Mucosa of descending colon (tissue), 3 donors: ENCODE measurements at regions not wholly inside any gene's neighbourhood (a gene's known extent, or its start where the extent isn't known, plus 50 kb on each side); places are given as distances from the start of the nearest gene placed in this dataset.
"Not testable (repeated sequence)": the region's sequence is repeated elsewhere in the genome, so short reads cannot be mapped to it uniquely, and the experiment has no call there.

ENCODE experiments used
- ATAC-seq: fragments of 200-7000 bp; cut with Tn5 transposase; one replicate; pipeline ENCODE4 v1.9.1; 2020; ENCODE audit warnings: mild to moderate bottlenecking, moderate library complexity
- DNase-seq, 3 donors: peaks; one replicate each; pipeline ENCODE4 v3.0.0-alpha.2; 2020
- H3K36me3 ChIP-seq: fragments of 200-600 bp; one replicate; pipeline ENCODE4 v1.8.0; 2021; ENCODE audit warnings: low read depth, mild to moderate bottlenecking
- H3K4me1 ChIP-seq: fragments of 200-600 bp; one replicate; pipeline ENCODE4 v1.8.0; 2021; ENCODE audit warnings: low read depth, mild to moderate bottlenecking
- H3K4me3 ChIP-seq: fragments of 200-600 bp; one replicate; pipeline ENCODE4 v1.8.0; 2021; ENCODE audit warnings: mild to moderate bottlenecking
- H3K9me3 ChIP-seq: fragments of 200-600 bp; one replicate; pipeline ENCODE4 v1.8.0; 2021; ENCODE audit warnings: mild to moderate bottlenecking
- intact Hi-C, 2 donors: fragments of 100-400 bp; cut with DNase I in 1 of 2; cut with micrococcal nuclease in 1 of 2; formaldehyde crosslinking; loops; one replicate each; pipeline versions ENCODE4 v1.11.0 to v1.11.1; 2022; cut with DNase I, micrococcal nuclease
- TF ChIP-seq, protein P1 (sequence below): fragments of 200-600 bp; IDR thresholded peaks from one replicate; pipeline ENCODE4 v1.8.0; 2022; ENCODE audit warnings: antibody characterized with exemption, mild to moderate bottlenecking
- donor health status: DM: no; HTN: no; CAD: no; lungs with moderate emphysema.
- donor health status: DM: no; HTN: no; CAD: no.
- donor health status: DM: no; HTN: yes; CAD: no.

DNA sequence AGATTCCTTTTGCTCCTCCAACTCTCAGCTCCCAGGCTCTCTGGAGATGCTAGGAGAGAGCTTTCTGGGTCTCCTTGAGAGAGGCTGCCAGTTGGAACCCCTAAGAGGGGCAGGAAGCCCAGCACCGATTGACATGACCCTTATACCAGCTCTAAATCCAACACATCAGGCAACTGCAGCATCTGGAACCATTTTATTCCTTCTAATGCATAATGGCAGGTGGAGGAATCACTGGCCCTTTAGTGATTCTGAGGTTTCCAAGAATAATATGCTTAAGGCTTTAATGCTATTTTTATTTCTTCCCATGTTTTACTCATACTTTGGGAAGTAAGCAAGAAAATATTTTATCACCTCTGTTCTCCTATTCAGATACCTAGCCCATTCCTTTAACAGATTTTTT, 60.3 kb upstream of the TEX264 start:
- no peaks in the 10 kb centered on the region for H3K9me3 ChIP-seq
- no peak overlapping the region for H3K4me3 ChIP-seq
- intact Hi-C loops: no loop called here
- DNase-seq (no peak), ATAC-seq (no peak)
- TF ChIP-seq, protein P1, sequence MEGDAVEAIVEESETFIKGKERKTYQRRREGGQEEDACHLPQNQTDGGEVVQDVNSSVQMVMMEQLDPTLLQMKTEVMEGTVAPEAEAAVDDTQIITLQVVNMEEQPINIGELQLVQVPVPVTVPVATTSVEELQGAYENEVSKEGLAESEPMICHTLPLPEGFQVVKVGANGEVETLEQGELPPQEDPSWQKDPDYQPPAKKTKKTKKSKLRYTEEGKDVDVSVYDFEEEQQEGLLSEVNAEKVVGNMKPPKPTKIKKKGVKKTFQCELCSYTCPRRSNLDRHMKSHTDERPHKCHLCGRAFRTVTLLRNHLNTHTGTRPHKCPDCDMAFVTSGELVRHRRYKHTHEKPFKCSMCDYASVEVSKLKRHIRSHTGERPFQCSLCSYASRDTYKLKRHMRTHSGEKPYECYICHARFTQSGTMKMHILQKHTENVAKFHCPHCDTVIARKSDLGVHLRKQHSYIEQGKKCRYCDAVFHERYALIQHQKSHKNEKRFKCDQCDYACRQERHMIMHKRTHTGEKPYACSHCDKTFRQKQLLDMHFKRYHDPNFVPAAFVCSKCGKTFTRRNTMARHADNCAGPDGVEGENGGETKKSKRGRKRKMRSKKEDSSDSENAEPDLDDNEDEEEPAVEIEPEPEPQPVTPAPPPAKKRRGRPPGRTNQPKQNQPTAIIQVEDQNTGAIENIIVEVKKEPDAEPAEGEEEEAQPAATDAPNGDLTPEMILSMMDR: no peak
- H3K4me1 ChIP-seq: no peaks in the 10 kb centered on the region
- no peaks in the 10 kb centered on the region for H3K36me3 ChIP-seq

DNA sequence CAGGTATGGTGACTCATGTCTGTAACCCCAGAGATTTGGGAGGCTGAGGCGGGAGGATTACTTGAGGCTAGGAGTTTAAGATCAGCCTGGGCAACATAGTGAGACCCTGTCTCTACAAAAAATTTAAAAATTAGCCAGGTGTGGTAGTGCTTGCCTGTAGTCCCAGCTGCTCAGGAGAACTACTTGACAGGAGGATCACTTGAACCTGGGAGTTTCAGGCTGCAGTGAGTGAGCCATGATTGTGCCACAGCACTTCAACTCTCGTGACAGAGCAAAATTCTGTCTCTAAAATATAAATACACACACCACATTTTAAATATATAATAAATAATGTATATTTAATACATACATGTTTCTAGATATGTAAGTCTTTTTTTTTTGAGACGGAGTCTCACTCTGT, 53.5 kb upstream of the TEX264 start:
- intact Hi-C loops: no loop called here

DNA sequence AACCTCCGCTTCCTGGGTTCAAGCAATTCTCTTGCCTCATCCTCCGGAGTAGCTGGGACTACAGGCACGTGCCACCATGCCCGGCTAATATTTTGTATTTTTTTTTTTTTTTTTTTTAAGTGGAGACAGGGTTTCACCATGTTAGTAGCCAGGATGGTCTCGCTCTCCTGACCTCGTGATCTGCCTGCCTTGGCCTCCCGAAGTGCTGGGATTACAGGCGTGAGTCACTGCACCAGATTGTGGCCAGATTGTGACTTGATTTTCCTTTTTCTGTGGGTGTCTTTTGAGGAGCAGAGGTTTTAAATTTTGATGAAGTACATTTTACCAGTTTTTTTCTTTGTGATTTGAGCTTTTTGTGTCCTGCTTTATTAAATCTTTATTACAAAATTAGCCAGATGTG, 53.0 kb upstream of the TEX264 start:
- H3K4me1 ChIP-seq, intact Hi-C loops, ATAC-seq: not testable (repeated sequence)

More for the DNA sequence above, 53.5 kb upstream of the TEX264 start:
- no peak overlapping the region for H3K4me3 ChIP-seq
- no peaks in the 10 kb centered on the region for H3K36me3 ChIP-seq
- TF ChIP-seq, protein P1: no peak
- no peaks in the 10 kb centered on the region for H3K4me1 ChIP-seq
- H3K9me3 ChIP-seq: no peaks in the 10 kb centered on the region
- DNase-seq (no peak), ATAC-seq (no peak)

DNA sequence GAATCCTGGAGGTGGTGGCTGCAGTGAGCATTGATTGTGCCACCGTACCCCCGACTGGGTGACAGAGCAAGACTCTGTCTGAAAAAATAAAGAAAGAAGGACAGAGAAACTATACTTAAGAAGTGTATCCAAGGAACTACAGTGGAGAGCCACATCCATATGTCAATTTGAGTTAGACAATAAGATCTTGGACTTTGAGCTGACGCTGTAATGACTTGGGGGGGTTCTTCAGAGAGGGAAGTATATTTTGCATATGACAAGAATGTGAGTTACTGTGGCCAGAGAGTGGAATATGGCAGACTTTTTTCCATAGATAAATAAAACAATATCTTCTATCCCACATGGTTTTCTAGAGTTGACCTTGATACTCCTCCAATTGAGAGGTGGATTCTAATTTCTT, 52.6 kb upstream of the TEX264 start:
- no peaks in the 10 kb centered on the region for H3K9me3 ChIP-seq
- TF ChIP-seq, protein P1: no peak
- no peaks in the 10 kb centered on the region for H3K4me1 ChIP-seq
- intact Hi-C loops: no loop called here
- no peak overlapping the region for H3K4me3 ChIP-seq
- DNase-seq: no peak
- no peaks in the 10 kb centered on the region for H3K36me3 ChIP-seq
- no peak for ATAC-seq

More for the DNA sequence above, 53.0 kb upstream of the TEX264 start:
- DNase-seq, H3K4me3 ChIP-seq, H3K9me3 ChIP-seq, H3K36me3 ChIP-seq: not testable (repeated sequence)

DNA sequence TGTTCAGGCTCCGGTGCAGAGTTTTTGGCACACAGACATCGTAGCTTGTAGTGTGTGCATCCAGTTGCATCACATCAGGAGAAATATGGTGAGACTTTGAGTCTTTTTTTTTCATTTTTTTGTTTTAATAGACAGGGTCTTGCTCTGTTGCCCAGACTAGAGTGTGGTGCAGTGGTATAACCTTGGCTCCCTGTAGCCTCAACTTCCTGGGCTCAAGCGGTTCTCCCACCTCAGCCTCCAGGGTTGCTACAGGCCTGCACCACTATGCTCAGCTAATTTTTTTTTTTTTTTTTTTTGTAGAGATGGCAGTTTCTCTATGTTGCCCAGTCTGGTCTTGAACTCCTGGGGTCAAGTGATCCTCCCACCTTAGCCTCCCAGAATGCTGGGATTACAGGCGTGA, 51.1 kb upstream of the TEX264 start:
- Histone ChIP-seq H3K36me3 (no peaks in the 10 kb centered on the region), H3K4me3 (no peak overlapping the region), H3K4me1 (no peaks in the 10 kb centered on the region), H3K9me3 (no peaks in the 10 kb centered on the region)
- intact Hi-C loops: no loop called here
- DNase-seq (no peak), ATAC-seq (no peak)
- TF ChIP-seq, protein P1: no peak

DNA sequence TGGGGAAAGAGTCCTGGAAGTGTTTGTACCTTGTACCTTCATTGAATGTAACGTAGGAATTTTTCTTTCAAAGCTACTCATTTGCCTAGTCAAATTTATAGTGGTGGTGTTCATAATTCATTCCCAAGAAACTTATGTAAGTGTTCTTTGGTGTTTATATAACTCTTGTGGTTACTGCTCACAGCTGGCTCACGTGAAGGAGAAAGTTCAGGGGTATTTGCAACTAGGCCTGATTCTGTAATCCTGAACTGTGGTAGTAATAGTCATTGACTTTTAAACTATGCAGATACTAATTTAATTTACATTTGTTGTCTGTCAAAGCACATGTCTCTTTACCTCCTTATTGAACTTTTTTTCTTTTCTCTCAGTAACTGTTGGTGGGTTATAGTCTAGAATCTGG, 50.5 kb upstream of the TEX264 start:
- intact Hi-C loops: no loop called here
- no peaks in the 10 kb centered on the region for H3K4me1 ChIP-seq
- no peaks in the 10 kb centered on the region for H3K36me3 ChIP-seq
- no peak overlapping the region for H3K4me3 ChIP-seq
- DNase-seq (no peak), ATAC-seq (no peak)
- H3K9me3 ChIP-seq: no peaks in the 10 kb centered on the region
- TF ChIP-seq, protein P1: no peak
